ENCODE measurements at regions not wholly inside any gene's neighbourhood (a gene's known extent, or its start where the extent isn't known, plus 50 kb on each side); places are given as distances from the start of the nearest gene placed in this dataset.
"Not testable (repeated sequence)": the region's sequence is repeated elsewhere in the genome, so short reads cannot be mapped to it uniquely, and the experiment has no call there.

- DNase-seq (ENCODE audit: low spot score), result peak; percentile 94
These were observed 89.6 kb upstream of the BASP1 start for GRCh38 chr5:17127743-17128231.

GRCh38 chr5:17129093-17129849 lies 88.2 kb upstream of the BASP1 start:
- DNase-seq (ENCODE audit: low spot score), result no peak

GRCh38 chr5:17130302-17130701 lies 87.1 kb upstream of the BASP1 start:
- not testable (repeated sequence) for DNase-seq (ENCODE audit: low spot score)

GRCh38 chr5:17132444-17133083 lies 84.9 kb upstream of the BASP1 start:
- peak; percentile 66 for DNase-seq (ENCODE audit: low spot score)

- no peak for DNase-seq (ENCODE audit: low spot score)
These were observed 82.4 kb upstream of the BASP1 start for GRCh38 chr5:17135050-17135449.

DNA sequence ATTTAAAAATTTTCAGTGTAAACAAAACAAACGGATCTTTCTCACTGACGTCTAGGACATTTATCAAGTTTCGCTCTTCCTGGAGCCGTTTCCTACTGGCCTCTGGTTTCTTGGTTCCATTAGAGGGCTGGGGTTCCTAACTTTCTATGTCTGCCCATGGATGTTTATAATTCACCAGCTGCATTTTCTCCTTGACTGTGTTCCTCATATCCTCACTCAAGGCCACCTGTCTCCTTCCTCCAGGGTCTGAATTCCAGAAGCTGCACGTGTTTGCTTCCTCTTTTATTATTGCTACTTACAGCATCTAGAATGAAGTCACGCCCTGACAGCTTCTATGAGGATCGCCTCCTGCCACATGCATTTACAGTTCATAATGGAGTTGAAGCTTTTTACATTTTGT lies 74.1 kb upstream of the BASP1 start:
- peak; percentile 60 for DNase-seq (ENCODE audit: low spot score)

- DNase-seq (ENCODE audit: low spot score), result no peak
These were observed 71.1 kb upstream of the BASP1 start for GRCh38 chr5:17146280-17146841.

DNA sequence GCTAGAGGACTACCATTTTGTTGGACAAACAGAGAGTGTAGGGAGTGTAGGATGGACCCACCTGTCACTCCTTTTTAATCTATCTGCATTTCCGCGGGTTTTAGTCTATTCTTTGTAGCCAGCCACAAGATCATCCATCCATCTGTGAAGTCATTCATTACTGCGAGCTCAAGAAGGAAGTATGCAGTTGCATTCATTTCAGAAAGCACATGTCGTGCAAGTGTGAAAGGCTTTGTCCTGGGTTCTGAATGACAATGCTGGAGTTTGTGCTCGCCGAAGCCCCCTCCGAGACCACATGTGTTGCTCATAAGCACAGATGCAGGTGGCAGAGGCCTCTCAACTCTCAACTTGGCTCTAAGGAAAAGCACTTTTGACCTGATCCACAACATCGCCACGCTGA lies 70.3 kb upstream of the BASP1 start:
- no peak for DNase-seq (ENCODE audit: low spot score)

DNA sequence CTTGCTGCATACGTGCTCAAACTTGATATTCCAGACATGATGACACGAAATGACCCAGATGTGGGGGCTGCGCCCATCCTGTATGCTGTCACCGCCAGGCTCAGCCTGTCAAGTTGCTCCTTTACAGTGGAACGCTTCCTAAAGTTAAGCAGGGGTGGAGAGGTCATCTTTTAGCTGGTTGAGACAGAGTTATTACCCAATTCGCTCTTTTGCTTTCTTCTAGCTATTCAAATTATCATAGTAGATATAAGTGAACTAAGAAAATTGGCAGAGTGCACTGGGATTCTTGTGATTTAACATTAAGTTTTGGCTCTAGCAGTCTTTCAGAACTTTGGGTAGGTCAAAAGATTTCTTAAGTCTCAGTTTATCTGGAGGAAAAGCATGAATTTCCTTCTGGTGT lies 69.8 kb upstream of the BASP1 start:
- DNase-seq (ENCODE audit: low spot score), result no peak

DNA sequence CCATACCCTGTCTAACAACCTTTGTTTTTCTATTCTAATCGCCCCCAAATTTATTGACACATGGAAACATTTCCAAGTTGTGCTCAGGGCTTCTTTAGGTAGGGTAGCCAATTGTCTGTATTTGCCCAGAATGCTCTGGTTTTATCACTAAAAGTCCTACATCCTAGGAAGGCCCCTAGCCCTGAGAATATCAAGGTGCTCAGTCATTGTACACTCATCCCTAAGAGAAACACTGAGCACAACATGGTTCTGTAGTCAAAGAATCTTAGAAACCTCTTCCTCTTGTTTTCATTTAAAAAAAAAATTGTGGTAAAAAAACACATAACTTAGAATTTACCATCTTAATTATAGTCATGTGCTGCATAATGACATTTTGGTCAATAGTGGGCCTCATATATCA lies 69.0 kb upstream of the BASP1 start:
- DNase-seq (ENCODE audit: low spot score), result no peak

DNA sequence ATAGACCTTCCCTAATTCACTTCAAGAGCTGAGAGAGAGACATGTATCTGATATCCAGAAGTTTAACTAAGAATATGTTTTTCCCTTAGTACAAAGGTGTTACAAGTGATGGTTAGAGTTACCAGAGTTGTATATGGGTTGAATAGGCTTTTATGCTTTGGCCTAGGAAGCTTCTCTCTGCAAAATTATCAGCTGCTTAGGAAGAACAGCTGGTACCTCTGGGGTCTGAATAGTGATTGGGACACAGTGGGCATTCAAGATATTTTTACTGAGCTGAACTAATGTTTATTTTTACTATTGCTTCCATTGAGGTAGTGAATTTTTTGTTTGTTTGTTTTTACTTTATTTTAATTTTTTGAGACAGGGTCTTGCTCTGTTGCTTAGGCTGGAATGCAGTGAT lies 67.6 kb upstream of the BASP1 start:
- no peak for DNase-seq (ENCODE audit: low spot score)

DNA sequence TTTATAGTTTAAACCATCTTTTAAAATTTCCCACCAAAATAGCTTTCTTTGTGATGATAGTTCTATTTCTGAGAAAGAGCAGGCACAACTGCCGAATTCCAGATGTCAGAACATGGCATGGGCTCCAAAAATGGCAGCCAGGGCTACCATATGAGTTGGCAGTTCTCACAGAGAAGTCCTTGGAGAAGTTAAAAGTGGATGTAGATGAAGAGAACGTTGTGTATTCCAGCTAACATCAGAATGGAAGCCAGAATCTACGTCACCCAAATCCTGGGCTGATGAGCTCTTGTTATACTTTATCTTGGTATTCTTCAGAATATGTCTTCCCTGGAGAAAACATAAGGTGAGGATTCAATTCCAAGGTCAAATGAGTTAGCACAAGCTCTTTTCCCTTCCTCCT lies 66.9 kb upstream of the BASP1 start:
- no peak for DNase-seq (ENCODE audit: low spot score)

GRCh38 chr5:17151686-17152085 lies 65.7 kb upstream of the BASP1 start:
- DNase-seq (ENCODE audit: low spot score), result no peak

DNA sequence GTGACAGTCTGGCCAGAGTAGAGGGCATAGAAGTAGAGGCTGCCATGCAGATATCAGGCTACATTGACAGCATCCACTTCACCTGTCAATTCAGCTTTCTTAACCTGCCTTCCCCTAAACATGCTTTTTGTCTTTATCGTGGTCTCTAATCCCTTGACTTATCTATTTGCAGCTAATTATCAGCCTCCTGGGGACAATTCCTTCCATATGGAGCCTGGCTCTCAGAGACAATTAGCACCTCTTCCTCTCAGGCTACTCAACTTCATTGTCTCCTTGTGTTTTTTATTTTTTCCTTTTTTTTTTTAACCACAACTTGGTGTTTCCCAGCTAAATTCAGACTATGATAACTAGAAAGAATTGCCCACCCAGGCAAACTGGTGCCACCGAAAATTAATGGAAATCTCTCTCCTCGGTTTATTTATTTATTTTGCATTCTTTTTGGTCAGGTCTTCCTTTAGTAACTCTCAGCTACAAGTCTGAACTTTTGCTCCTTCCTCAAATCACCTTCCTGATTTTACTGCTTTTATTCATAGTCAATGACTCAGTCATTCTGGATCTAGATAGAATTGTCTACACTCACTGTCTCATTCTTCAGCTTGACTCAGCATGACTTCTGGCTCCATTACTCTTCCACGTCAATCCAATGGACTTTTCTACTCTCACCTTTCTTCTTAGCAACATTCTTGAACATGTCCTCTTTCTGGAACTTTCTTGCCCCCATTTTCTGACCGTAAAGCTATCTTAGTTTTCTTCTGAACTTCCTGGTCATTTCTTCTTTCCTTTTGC lies 63.0 kb upstream of the BASP1 start:
- peak; percentile 78 for DNase-seq (ENCODE audit: low spot score)

DNA sequence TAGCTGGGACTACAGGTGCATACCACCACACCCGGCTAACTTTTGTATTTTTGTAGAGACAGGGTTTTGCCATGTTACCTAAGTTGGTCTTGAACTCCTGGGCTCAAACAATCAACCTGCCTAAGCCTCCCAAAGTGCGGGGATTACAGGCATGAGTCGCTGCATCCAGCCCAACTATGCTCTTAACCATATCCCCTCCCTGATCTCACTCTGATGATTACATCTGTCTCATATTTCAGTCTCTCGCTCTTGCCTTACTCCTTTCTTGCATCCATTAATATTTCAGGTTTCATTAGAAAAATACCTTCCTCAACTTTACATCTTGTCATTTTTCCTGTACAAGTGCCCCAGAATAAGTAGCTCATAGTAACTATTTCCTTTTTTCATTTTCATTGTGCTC lies 61.0 kb upstream of the BASP1 start:
- DNase-seq (ENCODE audit: low spot score), result no peak

GRCh38 chr5:17157294-17157693 lies 60.1 kb upstream of the BASP1 start:
- no peak for DNase-seq (ENCODE audit: low spot score)

DNA sequence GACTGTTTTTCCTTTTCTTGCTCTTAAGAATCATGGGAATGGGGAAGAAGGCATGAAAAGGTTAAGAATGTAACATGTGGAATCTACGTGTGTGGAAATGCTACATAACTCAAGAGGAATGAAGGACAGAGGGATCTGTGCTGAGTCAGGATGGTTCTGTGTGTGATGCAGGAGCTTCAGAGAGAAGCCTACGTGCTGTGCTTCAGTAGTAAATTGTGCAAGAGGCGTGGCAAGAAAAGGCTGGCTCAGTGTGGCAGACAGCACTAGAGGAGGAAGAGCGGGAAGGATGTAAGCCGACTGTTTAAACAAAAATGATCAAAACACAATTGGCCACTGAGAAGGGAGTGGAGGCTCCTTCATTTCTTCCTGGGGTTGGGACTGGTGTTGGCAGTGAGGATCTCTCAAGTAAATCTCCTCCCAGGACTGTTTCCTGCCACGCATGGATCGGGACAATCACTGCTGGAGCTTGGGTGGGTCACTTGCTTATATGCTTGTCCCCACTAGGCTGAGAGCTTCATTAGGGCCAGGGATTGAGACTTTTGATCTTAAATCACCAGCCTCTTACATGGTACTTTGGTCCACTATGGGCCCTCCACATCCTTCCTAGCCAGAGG lies 59.4 kb upstream of the BASP1 start:
- no peak for DNase-seq (ENCODE audit: low spot score)

DNA sequence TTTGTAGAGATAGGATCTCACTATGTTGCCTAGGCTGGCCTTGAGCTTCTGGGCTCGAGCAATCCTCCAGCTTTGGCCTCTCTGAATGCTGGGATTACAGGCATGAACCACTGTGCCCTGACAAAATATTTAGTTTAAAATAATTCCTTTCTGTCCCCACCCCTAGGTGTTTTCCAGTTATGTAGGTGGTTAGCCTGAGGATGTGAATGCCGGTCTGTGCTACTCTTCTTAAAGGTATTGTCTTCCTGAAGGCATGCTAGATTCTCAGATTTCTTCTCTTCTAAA lies 56.7 kb upstream of the BASP1 start:
- no peak for DNase-seq (ENCODE audit: low spot score)

- no peak for DNase-seq (ENCODE audit: low spot score)
These were observed 55.8 kb upstream of the BASP1 start for GRCh38 chr5:17161662-17162061.

DNA sequence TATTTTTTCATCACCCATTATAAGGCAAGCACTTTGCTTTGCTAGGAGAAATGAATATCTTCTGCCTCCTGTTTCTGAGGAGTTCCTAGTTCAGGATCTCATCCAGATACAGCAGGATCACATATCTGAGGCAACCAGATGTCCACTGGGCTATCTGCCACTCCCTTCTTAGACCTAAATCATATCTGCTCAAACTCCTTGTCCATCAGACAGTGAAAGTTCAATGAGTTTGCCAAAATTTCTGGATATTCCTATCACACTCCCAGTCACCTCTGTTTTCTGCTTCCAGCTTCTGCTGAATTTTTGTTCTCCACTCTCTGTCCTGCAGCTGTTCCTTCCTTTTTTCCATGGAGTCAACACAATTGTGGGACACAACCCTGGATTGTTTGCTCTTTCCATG lies 54.2 kb upstream of the BASP1 start:
- DNase-seq (ENCODE audit: low spot score), result no peak

DNA sequence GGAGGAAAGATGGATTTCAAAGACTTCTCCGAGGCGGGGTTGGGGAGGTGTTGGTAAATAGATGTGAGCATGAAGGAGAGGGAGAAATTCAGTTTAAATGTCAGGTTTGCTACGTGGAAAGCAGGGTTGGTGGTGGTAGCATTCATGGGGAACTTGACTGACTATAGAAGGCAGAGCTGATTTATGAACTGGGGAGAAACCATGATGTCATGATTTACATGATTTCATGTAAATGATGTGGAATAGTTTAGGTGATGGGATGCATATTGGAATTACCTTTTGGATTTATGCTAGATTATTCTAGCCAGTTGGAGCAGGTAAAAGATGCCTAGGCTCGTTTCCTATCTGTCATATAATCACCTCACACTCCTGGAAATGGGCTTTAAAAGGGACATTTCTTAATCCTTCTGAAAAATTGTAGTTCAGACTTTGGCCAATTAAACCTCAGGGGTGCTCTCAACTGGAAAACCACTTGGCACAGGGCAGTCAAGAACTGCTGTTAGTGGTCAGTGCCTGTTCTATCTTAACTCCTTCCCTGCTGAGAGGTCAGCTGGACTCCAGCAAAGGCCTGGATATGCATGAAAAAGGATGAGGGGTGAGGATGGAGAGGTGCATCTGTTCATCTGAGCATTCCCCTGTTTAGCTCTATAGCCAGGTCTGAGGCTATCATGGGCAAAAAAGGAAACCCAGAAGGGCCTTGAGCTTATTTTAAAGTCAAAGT lies 50.1 kb upstream of the BASP1 start:
- DNase-seq (ENCODE audit: low spot score), result no peak
